Jurkat, Clone E6-1 (cell line): ENCODE measurements at regions not wholly inside any gene's neighbourhood (a gene's known extent, or its start where the extent isn't known, plus 50 kb on each side); places are given as distances from the start of the nearest gene placed in this dataset.

ENCODE experiments used
- DNase-seq: peaks from one replicate; pipeline ENCODE4 v3.0.0-alpha.2; 2011; ENCODE audit warnings: low read depth, low spot score
- H3K4me3 ChIP-seq: 2 replicates; pipeline ENCODE4 v1.5.1; 2011; ENCODE audit warnings: mild to moderate bottlenecking, low read length, control low read depth, moderate library complexity

GRCh38 chr6:23454080-23454976, 671.7 kb upstream of the NRSN1 start:
- no peak overlapping the region for H3K4me3 ChIP-seq
- DNase-seq: no peak

- no peak for DNase-seq
- no peak overlapping the region for H3K4me3 ChIP-seq
Observed at GRCh38 chr6:23455754-23456153, 670.3 kb upstream of the NRSN1 start.

DNA sequence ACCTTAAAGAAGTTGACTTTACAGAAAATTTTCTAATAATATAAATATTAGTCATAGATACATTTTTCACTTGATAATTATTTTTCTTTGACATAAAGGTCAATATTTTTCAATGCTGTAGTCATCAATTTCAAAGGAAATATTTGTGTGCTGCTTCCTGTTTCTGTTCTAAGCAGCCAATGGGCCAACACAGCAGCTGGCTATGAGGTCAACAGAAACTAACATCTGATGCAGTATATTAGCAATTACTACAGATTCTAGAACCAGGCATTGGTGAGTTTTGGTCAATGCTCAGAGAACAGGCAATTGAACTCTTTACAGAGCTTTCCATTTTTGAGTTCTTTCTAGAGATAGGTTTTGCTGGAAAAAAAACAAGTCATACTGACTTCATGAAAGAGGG, 669.6 kb upstream of the NRSN1 start:
- no peak for DNase-seq
- no peak overlapping the region for H3K4me3 ChIP-seq

DNA sequence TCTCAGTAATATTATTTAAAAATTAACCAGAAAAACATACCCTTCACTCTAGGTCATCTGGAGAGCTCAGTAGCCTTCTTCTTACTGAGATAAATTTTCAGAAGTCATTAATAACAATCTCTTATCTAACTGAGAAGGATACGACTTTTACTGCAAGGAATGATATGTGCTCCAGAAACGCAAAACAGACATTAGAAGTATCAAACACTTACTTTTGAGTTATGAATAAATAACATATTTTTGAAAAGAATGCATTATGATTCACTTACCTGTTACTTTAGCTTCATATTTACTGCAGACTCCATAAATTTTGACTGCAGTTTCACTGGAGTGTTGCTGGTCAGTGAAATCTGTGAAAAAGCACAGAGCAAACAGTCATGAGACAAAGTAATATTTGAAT, 668.7 kb upstream of the NRSN1 start:
- no peak for DNase-seq
- H3K4me3 ChIP-seq: no peak overlapping the region

DNA sequence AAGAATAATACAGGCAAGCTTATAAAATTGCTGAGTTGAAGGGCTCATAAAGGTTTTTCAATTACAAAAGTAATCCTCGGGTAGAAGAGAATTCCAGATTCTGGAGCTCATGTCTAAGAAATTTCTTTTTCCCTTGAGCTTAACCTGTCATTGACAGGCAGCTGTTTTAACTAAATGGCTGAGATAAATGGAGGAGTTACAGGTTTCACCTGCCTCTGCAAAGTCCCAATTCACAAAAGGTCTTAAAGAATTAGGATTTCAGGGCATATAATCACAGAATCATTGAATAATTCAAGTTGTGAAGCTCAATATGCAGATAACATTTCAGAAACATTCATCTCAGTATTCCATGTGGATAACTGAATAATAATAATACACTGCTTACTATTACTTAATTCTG, 660.1 kb upstream of the NRSN1 start:
- DNase-seq: no peak

GRCh38 chr6:23477586-23477985, 648.4 kb upstream of the NRSN1 start:
- no peak for DNase-seq

More for the DNA sequence above, 660.1 kb upstream of the NRSN1 start:
- no peak overlapping the region for H3K4me3 ChIP-seq

DNA sequence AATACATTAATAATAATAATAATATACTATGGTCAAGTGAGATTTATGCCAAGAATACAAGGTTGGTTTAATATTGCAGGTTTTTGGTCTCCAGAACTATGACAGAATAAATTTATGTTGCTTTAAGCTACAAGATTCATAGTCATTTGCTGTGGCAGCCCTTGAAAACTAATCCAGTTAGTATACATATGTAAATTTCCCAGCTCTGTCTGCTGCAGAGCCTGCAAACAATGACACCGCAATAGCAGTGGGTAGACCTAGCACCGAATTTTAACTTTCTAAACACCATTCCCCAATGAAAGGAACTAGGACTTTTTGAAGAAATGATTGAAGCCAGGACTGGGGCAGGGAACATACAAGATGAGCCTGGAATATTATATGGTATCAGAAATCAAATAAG, 647.7 kb upstream of the NRSN1 start:
- H3K4me3 ChIP-seq: no peak overlapping the region
- DNase-seq: no peak

More at GRCh38 chr6:23477586-23477985, 648.4 kb upstream of the NRSN1 start:
- H3K4me3 ChIP-seq: no peak overlapping the region

GRCh38 chr6:23483896-23484295, 642.1 kb upstream of the NRSN1 start:
- DNase-seq: no peak
- H3K4me3 ChIP-seq: no peak overlapping the region

DNA sequence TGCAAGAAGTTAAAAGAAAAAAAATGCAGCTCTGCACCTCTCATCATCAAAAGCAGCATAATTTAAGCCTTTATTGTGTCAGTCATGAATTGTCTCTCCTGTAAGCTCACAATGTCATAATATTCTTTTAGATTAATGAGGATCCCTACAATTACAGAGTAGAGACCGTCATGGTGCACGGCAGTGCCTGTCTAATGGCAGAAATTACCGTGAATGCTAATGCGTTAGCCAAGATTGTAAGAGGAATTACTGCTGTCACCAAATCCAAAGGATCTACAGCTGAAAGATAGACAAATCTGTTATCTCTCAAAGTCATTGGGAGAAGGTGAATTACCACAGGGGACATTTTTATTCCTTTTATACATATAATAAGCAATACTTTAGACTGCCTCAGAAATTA, 631.6 kb upstream of the NRSN1 start:
- no peak for DNase-seq
- no peak overlapping the region for H3K4me3 ChIP-seq

DNA sequence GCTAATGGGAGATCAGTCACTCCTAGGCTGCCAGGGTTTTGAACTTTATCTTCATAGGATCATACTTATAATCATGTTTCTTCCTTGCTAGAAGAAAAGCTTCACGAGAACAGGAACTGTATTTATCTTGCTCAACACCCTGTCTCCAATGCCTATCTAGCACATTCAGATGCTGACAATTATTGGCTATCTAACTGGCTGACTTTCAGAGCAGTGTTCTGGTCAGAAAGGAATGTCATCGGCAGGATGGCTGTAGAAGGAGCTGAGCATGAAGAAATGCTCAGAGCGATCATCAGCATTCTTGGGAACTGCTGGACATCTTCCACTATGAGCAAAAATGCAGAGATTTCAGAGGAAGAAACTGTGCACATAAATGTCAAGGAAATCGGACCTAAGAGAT, 628.0 kb upstream of the NRSN1 start:
- DNase-seq: no peak
- no peak overlapping the region for H3K4me3 ChIP-seq

DNA sequence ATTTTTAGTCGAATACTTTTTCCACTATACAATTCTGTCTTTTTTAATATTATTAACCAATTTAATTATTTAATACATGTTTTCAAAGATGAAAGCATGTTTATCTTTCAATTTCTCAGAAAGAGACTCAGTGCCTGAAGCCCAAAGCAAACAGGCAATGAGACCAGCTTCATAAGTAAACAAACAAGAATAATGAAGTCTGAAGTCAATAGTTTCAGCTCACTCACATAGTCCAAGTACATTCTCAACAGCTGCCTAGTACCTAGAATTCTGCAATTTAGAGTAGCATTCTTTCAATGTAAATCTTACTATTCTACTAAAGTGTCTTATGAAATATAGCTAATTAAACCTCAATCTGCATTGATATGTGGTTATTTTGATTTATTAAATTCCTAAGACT, 626.5 kb upstream of the NRSN1 start:
- H3K4me3 ChIP-seq: no peak overlapping the region
- DNase-seq: no peak

DNA sequence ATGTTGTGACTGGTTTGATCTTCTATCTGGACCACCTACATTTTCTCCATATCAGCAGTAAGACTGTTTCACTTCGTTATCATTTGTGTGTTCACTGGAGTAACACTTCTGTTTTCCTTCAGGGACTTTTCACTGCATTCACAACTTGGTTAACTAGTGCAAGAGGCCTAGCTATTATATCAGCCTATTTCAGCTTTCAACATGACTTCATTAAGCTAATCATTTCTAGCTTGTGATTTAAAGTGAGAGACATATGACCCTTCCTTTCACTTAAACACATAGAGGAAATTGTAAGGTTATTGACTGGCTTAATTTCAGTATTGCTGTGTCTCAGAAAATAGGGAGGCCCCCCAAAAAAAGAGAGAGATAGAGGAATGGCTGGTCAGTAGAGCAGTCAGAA, 622.8 kb upstream of the NRSN1 start:
- no peak overlapping the region for H3K4me3 ChIP-seq
- no peak for DNase-seq

DNA sequence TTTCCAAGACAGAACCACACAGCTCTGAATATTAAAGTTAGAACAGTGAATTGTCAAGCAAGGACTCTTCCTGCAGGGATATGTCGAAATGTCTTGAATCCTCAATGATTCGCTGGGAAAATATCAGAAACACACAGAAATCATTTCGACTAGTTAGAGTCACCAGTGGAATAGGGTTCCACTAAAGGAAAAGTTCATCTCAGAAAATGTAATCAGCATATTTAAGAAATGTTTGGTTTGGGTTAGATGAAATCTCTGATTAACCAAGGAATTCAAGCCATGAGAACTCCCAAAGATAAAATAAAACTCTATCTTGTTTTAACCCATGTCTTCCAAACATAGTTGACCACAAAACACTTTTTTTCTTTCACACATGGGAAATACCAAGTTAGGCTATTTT, 621.0 kb upstream of the NRSN1 start:
- DNase-seq: no peak
- no peak overlapping the region for H3K4me3 ChIP-seq

- H3K4me3 ChIP-seq: no peak overlapping the region
- DNase-seq: no peak
Observed at GRCh38 chr6:23510778-23511510, 615.1 kb upstream of the NRSN1 start.

DNA sequence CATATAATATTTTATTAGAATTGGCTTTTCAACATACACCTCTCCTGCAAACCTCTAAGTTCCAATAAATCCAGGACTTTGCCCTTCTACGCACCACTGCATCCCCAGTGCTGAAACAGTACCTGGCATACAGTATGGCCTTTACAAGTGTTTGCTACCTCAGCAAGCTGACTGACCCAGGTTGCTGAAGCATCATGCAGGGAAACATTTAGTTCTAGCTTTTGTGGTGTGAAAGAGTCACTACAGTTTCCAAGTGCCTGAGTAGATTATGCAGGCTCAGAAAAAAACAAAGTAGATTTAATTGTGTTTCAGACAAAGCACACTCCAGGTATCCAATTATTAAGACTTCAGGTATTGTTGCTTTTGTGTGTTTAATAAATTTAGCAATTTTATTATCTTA, 614.2 kb upstream of the NRSN1 start:
- no peak for DNase-seq
- no peak overlapping the region for H3K4me3 ChIP-seq

GRCh38 chr6:23518294-23518693, 607.7 kb upstream of the NRSN1 start:
- no peak overlapping the region for H3K4me3 ChIP-seq
- no peak for DNase-seq

DNA sequence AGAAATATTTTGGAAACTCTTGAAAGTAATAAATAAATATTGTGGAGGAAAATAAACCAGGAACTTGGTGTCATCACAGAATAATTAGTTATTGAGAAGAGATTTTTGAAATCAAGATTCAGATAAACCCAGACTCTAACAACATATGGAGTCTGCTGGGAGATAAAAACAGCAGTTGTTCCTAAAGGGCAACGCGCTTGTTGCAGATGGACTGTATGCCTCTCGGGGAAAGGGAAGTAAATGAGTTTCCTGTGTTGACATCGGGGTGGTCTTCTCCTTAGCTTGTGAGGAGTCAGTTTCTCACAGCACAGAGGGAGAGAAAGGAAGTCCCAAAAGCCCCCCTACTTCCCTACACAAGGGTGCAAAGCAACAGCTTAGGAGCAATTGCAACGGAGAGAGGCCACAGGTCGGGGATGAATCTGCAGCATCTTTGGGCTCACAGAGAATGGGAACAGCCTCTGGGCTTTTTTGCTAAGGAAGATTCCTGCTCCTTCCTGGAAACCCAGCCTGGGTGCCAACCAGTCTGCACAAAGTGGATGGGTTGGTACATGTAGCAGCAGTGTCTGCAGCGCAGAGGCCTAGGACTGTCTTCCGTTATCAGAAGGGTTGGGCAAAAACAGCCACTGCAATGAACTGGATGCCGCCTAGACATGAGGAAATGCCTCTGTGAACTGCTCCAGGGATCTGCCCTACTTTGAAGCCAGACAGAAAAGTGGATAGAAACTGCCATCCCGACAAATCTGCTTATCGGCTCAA, 603.0 kb upstream of the NRSN1 start:
- H3K4me3 ChIP-seq: no peak overlapping the region
- DNase-seq: no peak

DNA sequence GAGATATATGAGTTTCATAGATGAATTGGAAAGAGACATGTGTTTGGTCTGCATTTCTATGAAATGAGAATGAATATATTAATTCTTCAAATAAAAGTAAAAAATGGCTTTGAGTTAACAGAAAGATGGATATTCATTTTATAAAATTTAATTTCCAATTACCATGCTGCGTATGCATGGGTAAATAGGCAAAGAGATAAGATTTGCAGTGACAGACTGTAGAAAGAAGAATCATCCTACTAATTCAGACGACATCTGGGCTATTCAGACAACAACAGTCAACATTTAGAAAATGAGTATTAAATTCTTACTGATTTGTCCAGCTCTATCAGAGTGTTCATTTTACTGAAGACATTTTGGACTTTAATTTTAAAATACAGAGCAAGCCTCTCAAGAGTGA, 602.2 kb upstream of the NRSN1 start:
- no peak overlapping the region for H3K4me3 ChIP-seq
- DNase-seq: no peak

- DNase-seq: no peak
- no peak overlapping the region for H3K4me3 ChIP-seq
Observed at GRCh38 chr6:23524548-23524947, 601.5 kb upstream of the NRSN1 start.

DNA sequence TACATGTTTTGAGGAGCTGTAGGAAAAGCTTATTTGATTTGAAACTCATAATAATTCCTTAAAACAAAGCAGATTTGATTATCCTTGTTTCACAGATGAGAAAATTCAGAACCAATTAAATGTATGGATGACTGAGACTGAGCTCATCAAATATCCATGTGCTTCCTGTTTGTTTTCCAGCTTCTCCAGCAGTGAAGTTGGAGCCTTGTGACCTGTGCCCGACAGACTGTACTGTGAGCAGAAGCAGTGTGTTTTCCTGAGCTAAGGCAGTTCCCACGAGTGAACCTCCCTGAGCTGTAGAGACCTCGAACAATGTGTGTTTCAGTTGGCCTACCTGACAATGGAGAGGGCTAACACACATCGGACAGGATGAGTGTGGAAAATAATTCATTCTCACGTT, 599.5 kb upstream of the NRSN1 start:
- H3K4me3 ChIP-seq: no peak overlapping the region
- no peak for DNase-seq
